ENCODE measurements at regions not wholly inside any gene's neighbourhood (a gene's known extent, or its start where the extent isn't known, plus 50 kb on each side); places are given as distances from the start of the nearest gene placed in this dataset.

DNA sequence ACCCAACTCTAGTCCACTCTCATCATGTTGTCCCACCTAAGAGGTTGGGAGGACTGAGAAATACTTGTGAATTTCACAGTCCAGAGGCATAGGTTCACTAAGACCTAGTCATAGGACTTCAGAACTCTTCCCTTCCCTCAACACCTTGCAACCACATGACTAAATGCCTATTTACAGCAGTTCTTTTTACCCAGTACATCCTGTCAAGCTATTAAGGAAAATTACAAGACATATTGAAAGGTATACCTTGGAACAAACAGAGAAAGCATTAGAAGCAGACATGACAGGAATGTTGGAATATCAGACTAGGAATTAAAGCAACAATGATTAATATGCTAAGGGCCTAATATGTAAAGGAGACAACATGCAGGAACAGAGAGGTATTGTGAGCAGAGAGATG is 563.8 kb upstream of the LRRC4C start:
- TF ChIP-seq EP300 (IDR thresholded peaks at IDR 0.05; ENCODE audit: low read depth) (no peak), POLR2AphosphoS5 (IDR thresholded peaks at IDR 0.05) (no peak), POLR2A (IDR thresholded peaks at IDR 0.05) (no peak)
- TF ChIP-seq, protein P1, sequence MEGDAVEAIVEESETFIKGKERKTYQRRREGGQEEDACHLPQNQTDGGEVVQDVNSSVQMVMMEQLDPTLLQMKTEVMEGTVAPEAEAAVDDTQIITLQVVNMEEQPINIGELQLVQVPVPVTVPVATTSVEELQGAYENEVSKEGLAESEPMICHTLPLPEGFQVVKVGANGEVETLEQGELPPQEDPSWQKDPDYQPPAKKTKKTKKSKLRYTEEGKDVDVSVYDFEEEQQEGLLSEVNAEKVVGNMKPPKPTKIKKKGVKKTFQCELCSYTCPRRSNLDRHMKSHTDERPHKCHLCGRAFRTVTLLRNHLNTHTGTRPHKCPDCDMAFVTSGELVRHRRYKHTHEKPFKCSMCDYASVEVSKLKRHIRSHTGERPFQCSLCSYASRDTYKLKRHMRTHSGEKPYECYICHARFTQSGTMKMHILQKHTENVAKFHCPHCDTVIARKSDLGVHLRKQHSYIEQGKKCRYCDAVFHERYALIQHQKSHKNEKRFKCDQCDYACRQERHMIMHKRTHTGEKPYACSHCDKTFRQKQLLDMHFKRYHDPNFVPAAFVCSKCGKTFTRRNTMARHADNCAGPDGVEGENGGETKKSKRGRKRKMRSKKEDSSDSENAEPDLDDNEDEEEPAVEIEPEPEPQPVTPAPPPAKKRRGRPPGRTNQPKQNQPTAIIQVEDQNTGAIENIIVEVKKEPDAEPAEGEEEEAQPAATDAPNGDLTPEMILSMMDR (IDR thresholded peaks at IDR 0.05): no peak
- in situ Hi-C loops (cut with MboI; ENCODE audit: low pct_ligation_motif_present in 1 of 4, low pct_unique_long_range_greater_than_20kb in 1 of 4, low sequenced_read_pairs in 3 of 4) (no loop called here), intact Hi-C loops (cut with DNase I; ENCODE audit: low total_unique reads) (loop anchor here (10.0 kb wide), 1 partner anchor 1232 kb away; no protein-coding TSS in a partner anchor)
- no peaks in the 10 kb centered on the region for H3K4me1 ChIP-seq
- no peak overlapping the region for H3K4me3 ChIP-seq
- no peaks in the 10 kb centered on the region for H3K9me3 ChIP-seq
- no peaks in the 10 kb centered on the region for H3K27me3 ChIP-seq
- DNase-seq: no peak
- H3K36me3 ChIP-seq: no peaks in the 10 kb centered on the region
- H3K27ac ChIP-seq: no peak overlapping the region

DNA sequence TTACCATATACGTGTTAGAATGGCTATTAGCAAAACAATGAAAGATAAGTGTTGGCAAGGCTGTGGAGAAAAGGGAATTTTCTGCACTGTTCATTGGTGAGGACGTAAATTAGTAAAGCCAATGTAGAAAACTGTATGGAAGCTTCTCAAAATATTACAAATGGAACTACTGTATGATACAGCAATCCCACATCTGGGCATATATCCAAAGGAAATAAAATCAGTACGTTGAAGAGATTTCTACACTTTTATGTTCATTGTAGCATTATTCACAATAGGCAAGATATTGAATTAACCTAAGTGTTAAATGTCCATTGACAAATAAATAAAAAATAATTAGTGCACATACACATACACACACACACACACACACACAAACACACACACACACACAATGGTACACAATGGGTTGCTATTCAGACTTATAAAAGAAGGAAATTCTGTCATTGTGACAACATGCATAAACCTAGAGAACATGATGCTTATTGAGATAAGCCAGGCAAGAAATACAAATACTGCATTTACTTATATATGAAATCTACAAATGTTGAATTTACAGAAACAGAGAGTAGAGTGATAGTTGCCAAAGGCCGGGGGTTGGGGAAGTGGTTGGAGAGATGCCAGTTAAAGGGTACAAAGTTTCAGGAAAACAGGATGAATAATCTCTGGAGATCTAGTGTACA is 565.8 kb upstream of the LRRC4C start:
- intact Hi-C loops (cut with DNase I; ENCODE audit: low total_unique reads): loop anchor here (10.0 kb wide), 1 partner anchor 1230 kb away; no protein-coding TSS in a partner anchor
- no peaks in the 10 kb centered on the region for H3K9me3 ChIP-seq
- DNase-seq: no peak
- TF ChIP-seq EP300 (IDR thresholded peaks at IDR 0.05; ENCODE audit: low read depth): no peak
- TF ChIP-seq POLR2A (IDR thresholded peaks at IDR 0.05): no peak
- TF ChIP-seq, protein P1 (IDR thresholded peaks at IDR 0.05): no peak
- no peak for TF ChIP-seq POLR2AphosphoS5 (IDR thresholded peaks at IDR 0.05)
- in situ Hi-C loops (cut with MboI; ENCODE audit: low pct_ligation_motif_present in 1 of 4, low pct_unique_long_range_greater_than_20kb in 1 of 4, low sequenced_read_pairs in 3 of 4): no loop called here
- no peak overlapping the region for H3K27ac ChIP-seq
- 56 to 60% methylated on average over 4 of the region's 4 CpGs for WGBS, 2 donors (ENCODE audit: low coverage in 1 of 2)
- H3K36me3 ChIP-seq: no peaks in the 10 kb centered on the region
- H3K27me3 ChIP-seq: no peaks in the 10 kb centered on the region
- no peak overlapping the region for H3K4me3 ChIP-seq
- H3K4me1 ChIP-seq: no peaks in the 10 kb centered on the region

DNA sequence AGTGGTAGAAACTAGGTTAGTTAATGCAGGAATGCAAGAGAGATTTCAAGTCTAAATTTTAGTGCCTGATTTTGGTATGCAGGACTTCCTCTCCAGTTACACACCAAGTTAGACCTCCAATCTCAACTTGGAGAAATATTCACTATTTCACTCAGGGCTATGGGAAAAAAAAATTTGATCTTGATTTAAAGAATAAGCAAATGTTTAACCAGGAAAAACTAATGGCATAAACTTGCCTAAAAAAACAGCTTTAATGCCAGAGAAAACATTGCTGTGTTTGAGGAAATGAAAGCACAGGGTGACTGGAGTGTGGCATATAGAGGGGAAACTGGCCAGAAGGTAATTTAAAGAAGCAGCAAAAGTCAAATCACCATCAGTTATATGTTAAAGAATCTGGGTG is 575.4 kb upstream of the LRRC4C start:
- intact Hi-C loops (cut with DNase I; ENCODE audit: low total_unique reads): no loop called here
- no peak overlapping the region for H3K27ac ChIP-seq
- H3K36me3 ChIP-seq: no peaks in the 10 kb centered on the region
- no peaks in the 10 kb centered on the region for H3K9me3 ChIP-seq
- H3K27me3 ChIP-seq: no peaks in the 10 kb centered on the region
- DNase-seq: no peak
- H3K4me1 ChIP-seq: no peaks in the 10 kb centered on the region
- in situ Hi-C loops (cut with MboI; ENCODE audit: low pct_ligation_motif_present in 1 of 4, low pct_unique_long_range_greater_than_20kb in 1 of 4, low sequenced_read_pairs in 3 of 4): no loop called here
- TF ChIP-seq, protein P1 (IDR thresholded peaks at IDR 0.05): no peak
- TF ChIP-seq POLR2AphosphoS5 (IDR thresholded peaks at IDR 0.05) (no peak), EP300 (IDR thresholded peaks at IDR 0.05; ENCODE audit: low read depth) (no peak), POLR2A (IDR thresholded peaks at IDR 0.05) (no peak)
- no peak overlapping the region for H3K4me3 ChIP-seq

DNA sequence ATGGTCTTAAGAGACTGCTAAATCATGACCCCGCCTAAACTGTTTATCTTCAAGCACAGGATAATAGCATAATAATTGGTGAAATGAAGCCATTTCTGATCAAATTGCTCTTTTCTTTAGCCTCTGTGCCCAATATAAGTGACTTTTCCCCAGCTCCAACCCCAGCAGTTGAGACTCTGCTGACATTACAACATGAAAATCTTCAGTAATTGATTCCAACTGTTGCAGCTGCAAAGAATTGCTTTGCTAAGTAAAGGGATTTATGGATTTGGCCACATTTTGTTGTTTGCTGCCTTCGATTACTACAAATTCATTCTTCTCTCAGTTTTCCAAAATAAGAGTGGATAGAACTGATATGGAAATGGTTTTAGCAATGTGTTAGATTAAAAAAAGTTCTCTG is 576.7 kb upstream of the LRRC4C start:
- no peaks in the 10 kb centered on the region for H3K27me3 ChIP-seq
- intact Hi-C loops (cut with DNase I; ENCODE audit: low total_unique reads): no loop called here
- no peak overlapping the region for H3K4me3 ChIP-seq
- no peak overlapping the region for H3K27ac ChIP-seq
- TF ChIP-seq POLR2A (IDR thresholded peaks at IDR 0.05) (no peak), POLR2AphosphoS5 (IDR thresholded peaks at IDR 0.05) (no peak), EP300 (IDR thresholded peaks at IDR 0.05; ENCODE audit: low read depth) (no peak)
- TF ChIP-seq, protein P1 (IDR thresholded peaks at IDR 0.05): no peak
- H3K4me1 ChIP-seq: no peaks in the 10 kb centered on the region
- no peaks in the 10 kb centered on the region for H3K36me3 ChIP-seq
- 60 to 73% methylated on average over 2 of the region's 2 CpGs for WGBS, 2 donors (ENCODE audit: low coverage in 1 of 2)
- H3K9me3 ChIP-seq: no peaks in the 10 kb centered on the region
- no peak for DNase-seq
- in situ Hi-C loops (cut with MboI; ENCODE audit: low pct_ligation_motif_present in 1 of 4, low pct_unique_long_range_greater_than_20kb in 1 of 4, low sequenced_read_pairs in 3 of 4): no loop called here

Measured in transverse colon (tissue), 4 donors.